Activated T-helper 17 cell treated with anti-CD3 and anti-CD28 coated beads, Interleukin-2, amount 50 U/mL, for 72 hours (primary cell): ENCODE measurements at regions not wholly inside any gene's neighbourhood (a gene's known extent, or its start where the extent isn't known, plus 50 kb on each side); places are given as distances from the start of the nearest gene placed in this dataset.

Source experiments
- ATAC-seq: fragments of 150-1000 bp; cut with Tn5 transposase; replicated peaks from 2 replicates; pipeline ENCODE4 v1.10.0; 2021; ENCODE audit warnings: mild to moderate bottlenecking, moderate library complexity
- H3K27ac Mint-ChIP-seq: one replicate; pipeline ENCODE4 v1.8.0; 2022; ENCODE audit warnings: mixed read lengths
- H3K27me3 Mint-ChIP-seq: one replicate; pipeline ENCODE4 v1.8.0; 2022; ENCODE audit warnings: mixed read lengths
- H3K36me3 Mint-ChIP-seq: one replicate; pipeline ENCODE4 v1.8.0; 2022; ENCODE audit warnings: low read depth, mild to moderate bottlenecking, mixed read lengths
- H3K4me1 Mint-ChIP-seq: one replicate; pipeline ENCODE4 v1.8.0; 2022; ENCODE audit warnings: mixed read lengths
- H3K4me3 Mint-ChIP-seq: one replicate; pipeline ENCODE4 v1.8.0; 2022; ENCODE audit warnings: mild to moderate bottlenecking, mixed read lengths
- H3K9me3 Mint-ChIP-seq: one replicate; pipeline ENCODE4 v1.8.0; 2022; ENCODE audit warnings: mixed read lengths

GRCh38 chr5:56569076-56569475 lies 246.3 kb upstream of the MAP3K1 start:
- peaks cover 3% of the 10 kb centered on the region for H3K4me1 Mint-ChIP-seq
- no peak for ATAC-seq
- no peak overlapping the region for H3K4me3 Mint-ChIP-seq
- H3K36me3 Mint-ChIP-seq: no peaks in the 10 kb centered on the region
- no peaks in the 10 kb centered on the region for H3K27me3 Mint-ChIP-seq
- H3K27ac Mint-ChIP-seq: no peak overlapping the region
- peaks cover 5% of the 10 kb centered on the region for H3K9me3 Mint-ChIP-seq

- Mint-ChIP-seq H3K4me1 (peaks cover 3% of the 10 kb centered on the region), H3K27me3 (no peaks in the 10 kb centered on the region), H3K9me3 (no peaks in the 10 kb centered on the region), H3K27ac (no peak overlapping the region), H3K36me3 (no peaks in the 10 kb centered on the region), H3K4me3 (no peak overlapping the region)
- no peak for ATAC-seq
These were observed 248.1 kb upstream of the MAP3K1 start for GRCh38 chr5:56567278-56567677.

- Mint-ChIP-seq H3K27me3 (no peaks in the 10 kb centered on the region), H3K9me3 (no peaks in the 10 kb centered on the region), H3K36me3 (no peaks in the 10 kb centered on the region), H3K27ac (no peak overlapping the region), H3K4me1 (peaks cover 3% of the 10 kb centered on the region), H3K4me3 (no peak overlapping the region)
- no peak for ATAC-seq
These were observed 248.7 kb upstream of the MAP3K1 start for GRCh38 chr5:56566374-56567249.

- H3K4me3 Mint-ChIP-seq: no peak overlapping the region
- ATAC-seq: no peak
These were observed 249.7 kb upstream of the MAP3K1 start for GRCh38 chr5:56565644-56566043.

GRCh38 chr5:56565283-56565615 lies 250.1 kb upstream of the MAP3K1 start:
- Mint-ChIP-seq H3K4me3 (no peak overlapping the region), H3K27ac (no peak overlapping the region), H3K36me3 (no peaks in the 10 kb centered on the region), H3K9me3 (no peaks in the 10 kb centered on the region), H3K27me3 (no peaks in the 10 kb centered on the region), H3K4me1 (peaks cover 3% of the 10 kb centered on the region)
- ATAC-seq: no peak

More at GRCh38 chr5:56565644-56566043, 249.7 kb upstream of the MAP3K1 start:
- Mint-ChIP-seq H3K36me3 (no peaks in the 10 kb centered on the region), H3K27ac (no peak overlapping the region), H3K27me3 (no peaks in the 10 kb centered on the region), H3K9me3 (no peaks in the 10 kb centered on the region), H3K4me1 (peaks cover 3% of the 10 kb centered on the region)

- ATAC-seq: no peak
- no peak overlapping the region for H3K27ac Mint-ChIP-seq
- no peaks in the 10 kb centered on the region for H3K9me3 Mint-ChIP-seq
These were observed 250.6 kb upstream of the MAP3K1 start for GRCh38 chr5:56564541-56565282.

GRCh38 chr5:56561455-56561854 lies 253.9 kb upstream of the MAP3K1 start:
- Mint-ChIP-seq H3K27ac (no peak overlapping the region), H3K9me3 (no peaks in the 10 kb centered on the region), H3K4me1 (peaks cover 3% of the 10 kb centered on the region), H3K4me3 (no peak overlapping the region), H3K36me3 (no peaks in the 10 kb centered on the region), H3K27me3 (no peaks in the 10 kb centered on the region)
- ATAC-seq: no peak

More at GRCh38 chr5:56564541-56565282, 250.6 kb upstream of the MAP3K1 start:
- Mint-ChIP-seq H3K4me3 (no peak overlapping the region), H3K4me1 (peaks cover 3% of the 10 kb centered on the region), H3K36me3 (no peaks in the 10 kb centered on the region), H3K27me3 (no peaks in the 10 kb centered on the region)

GRCh38 chr5:56558131-56558745 lies 257.1 kb upstream of the MAP3K1 start:
- Mint-ChIP-seq H3K36me3 (no peaks in the 10 kb centered on the region), H3K4me1 (no peaks in the 10 kb centered on the region), H3K27ac (no peak overlapping the region), H3K4me3 (no peak overlapping the region), H3K27me3 (no peaks in the 10 kb centered on the region), H3K9me3 (no peaks in the 10 kb centered on the region)
- ATAC-seq: no peak

GRCh38 chr5:56557198-56557597 lies 258.2 kb upstream of the MAP3K1 start:
- H3K27ac Mint-ChIP-seq: no peak overlapping the region
- no peak overlapping the region for H3K4me3 Mint-ChIP-seq
- H3K9me3 Mint-ChIP-seq: no peaks in the 10 kb centered on the region
- no peaks in the 10 kb centered on the region for H3K36me3 Mint-ChIP-seq
- H3K4me1 Mint-ChIP-seq: no peaks in the 10 kb centered on the region
- no peak for ATAC-seq
- no peaks in the 10 kb centered on the region for H3K27me3 Mint-ChIP-seq

- no peak for ATAC-seq
- Mint-ChIP-seq H3K36me3 (no peaks in the 10 kb centered on the region), H3K27ac (no peak overlapping the region), H3K9me3 (peaks cover 4% of the 10 kb centered on the region), H3K27me3 (no peaks in the 10 kb centered on the region), H3K4me1 (no peaks in the 10 kb centered on the region), H3K4me3 (no peak overlapping the region)
These were observed 262.6 kb upstream of the MAP3K1 start for GRCh38 chr5:56552612-56553268.

- Mint-ChIP-seq H3K27ac (no peak overlapping the region), H3K36me3 (no peaks in the 10 kb centered on the region), H3K4me3 (no peak overlapping the region), H3K27me3 (no peaks in the 10 kb centered on the region), H3K9me3 (peaks cover 4% of the 10 kb centered on the region), H3K4me1 (no peaks in the 10 kb centered on the region)
- no peak for ATAC-seq
These were observed 265.1 kb upstream of the MAP3K1 start for GRCh38 chr5:56550227-56550626.

GRCh38 chr5:56549096-56549886 lies 266.1 kb upstream of the MAP3K1 start:
- Mint-ChIP-seq H3K27me3 (no peaks in the 10 kb centered on the region), H3K36me3 (no peaks in the 10 kb centered on the region)
- no peak for ATAC-seq

GRCh38 chr5:56545016-56545415 lies 270.3 kb upstream of the MAP3K1 start:
- no peak overlapping the region for H3K27ac Mint-ChIP-seq
- H3K36me3 Mint-ChIP-seq: no peaks in the 10 kb centered on the region
- H3K27me3 Mint-ChIP-seq: no peaks in the 10 kb centered on the region
- peaks cover 8% of the 10 kb centered on the region for H3K4me1 Mint-ChIP-seq
- H3K4me3 Mint-ChIP-seq: no peak overlapping the region
- H3K9me3 Mint-ChIP-seq: peaks cover 4% of the 10 kb centered on the region
- no peak for ATAC-seq

More at GRCh38 chr5:56549096-56549886, 266.1 kb upstream of the MAP3K1 start:
- Mint-ChIP-seq H3K4me1 (no peaks in the 10 kb centered on the region), H3K27ac (no peak overlapping the region), H3K4me3 (no peak overlapping the region), H3K9me3 (peaks cover 4% of the 10 kb centered on the region)
